Trophoblast cell (in vitro differentiated cells and primary cell): ENCODE measurements at regions not wholly inside any gene's neighbourhood (a gene's known extent, or its start where the extent isn't known, plus 50 kb on each side); places are given as distances from the start of the nearest gene placed in this dataset.
A peak's percentile ranks its signal among the peaks of the same experiment; 100 is the strongest.

ENCODE experiments used
- DNase-seq, 2 donors: peaks; one replicate each; pipeline ENCODE4 v3.0.0-alpha.2; 2016
- H2AFZ ChIP-seq: 2 replicates; pipeline ENCODE4 v1.6.1; 2013; ENCODE audit warnings: low read length, moderate library complexity, mild to moderate bottlenecking; ENCODE audit not compliant: insufficient read depth, poor library complexity
- H2AK5ac ChIP-seq: 2 replicates; pipeline ENCODE4 v1.6.1; 2013; ENCODE audit warnings: mild to moderate bottlenecking, low read length
- H2BK120ac ChIP-seq: 2 replicates; pipeline ENCODE4 v1.6.1; 2013; ENCODE audit warnings: low read length, mild to moderate bottlenecking, moderate library complexity; ENCODE audit not compliant: insufficient read depth, poor library complexity
- H2BK12ac ChIP-seq: 2 replicates; pipeline ENCODE4 v1.6.1; 2013; ENCODE audit warnings: mild to moderate bottlenecking, low read length, moderate library complexity
- H2BK5ac ChIP-seq: 2 replicates; pipeline ENCODE4 v1.6.1; 2013; ENCODE audit warnings: low read length, low read depth, moderate library complexity, mild to moderate bottlenecking; ENCODE audit not compliant: poor library complexity
- H3K14ac ChIP-seq: 2 replicates; pipeline ENCODE4 v1.6.1; 2013; ENCODE audit warnings: mild to moderate bottlenecking, low read length
- H3K18ac ChIP-seq: 2 replicates; pipeline ENCODE4 v1.6.1; 2013; ENCODE audit warnings: mild to moderate bottlenecking, low read length
- H3K23ac ChIP-seq: 2 replicates; pipeline ENCODE4 v1.6.1; 2013; ENCODE audit warnings: low read length
- H3K27ac ChIP-seq: 2 replicates; pipeline ENCODE4 v1.5.1; 2013; ENCODE audit warnings: low read depth, mild to moderate bottlenecking, inconsistent platforms, low read length, moderate library complexity
- H3K27me3 ChIP-seq: 2 replicates; pipeline ENCODE4 v1.6.1; 2013; ENCODE audit warnings: inconsistent platforms, mild to moderate bottlenecking, low read length, moderate library complexity; ENCODE audit not compliant: insufficient read depth
- H3K36me3 ChIP-seq, 2 experiments: 1 replicate in 1 of 2; 2 replicates in 1 of 2; pipeline ENCODE4 v1.6.1; 2013; ENCODE audit warnings: low read length in 2 of 2, mild to moderate bottlenecking in 2 of 2, moderate library complexity in 1 of 2; ENCODE audit not compliant: insufficient read depth in 2 of 2, control insufficient read depth in 1 of 2
- H3K4ac ChIP-seq: 2 replicates; pipeline ENCODE4 v1.6.1; 2013; ENCODE audit warnings: low read depth, mild to moderate bottlenecking, low read length, moderate library complexity
- H3K4me1 ChIP-seq, 2 experiments: 1 replicate in 1 of 2; 2 replicates in 1 of 2; pipeline ENCODE4 v1.6.1; 2013; ENCODE audit warnings: low read length in 2 of 2, mild to moderate bottlenecking in 2 of 2, moderate library complexity in 1 of 2; ENCODE audit not compliant: insufficient read depth in 2 of 2, control insufficient read depth in 1 of 2
- H3K4me2 ChIP-seq: 2 replicates; pipeline ENCODE4 v1.6.1; 2013; ENCODE audit warnings: inconsistent platforms, mild to moderate bottlenecking, low read length, moderate library complexity
- H3K4me3 ChIP-seq: 2 replicates; pipeline ENCODE4 v1.5.1; 2013; ENCODE audit warnings: mild to moderate bottlenecking, low read depth, low read length, inconsistent platforms
- H3K79me1 ChIP-seq: one replicate; pipeline ENCODE4 v1.6.1; 2013; ENCODE audit warnings: low read length
- H3K79me2 ChIP-seq: 2 replicates; pipeline ENCODE4 v1.6.1; 2013; ENCODE audit warnings: low read length, mild to moderate bottlenecking; ENCODE audit not compliant: control insufficient read depth, insufficient read depth, poor library complexity
- H3K9ac ChIP-seq: 2 replicates; pipeline ENCODE4 v1.6.1; 2013; ENCODE audit warnings: mild to moderate bottlenecking, low read length
- H3K9me3 ChIP-seq: 2 replicates; pipeline ENCODE4 v1.6.1; 2013; ENCODE audit warnings: low read depth, mild to moderate bottlenecking, control low read depth, inconsistent platforms, low read length; ENCODE audit not compliant: insufficient read depth
- H4K12ac ChIP-seq: 2 replicates; pipeline ENCODE4 v1.6.1; 2013; ENCODE audit warnings: low read depth, mild to moderate bottlenecking, low read length, moderate library complexity
- H4K8ac ChIP-seq: 2 replicates; pipeline ENCODE4 v1.6.1; 2013; ENCODE audit warnings: low read depth, mild to moderate bottlenecking, low read length, moderate library complexity
- H4K91ac ChIP-seq: one replicate; pipeline ENCODE4 v1.6.1; 2013; ENCODE audit warnings: low read depth, mild to moderate bottlenecking, low read length, moderate library complexity
- WGBS: extraction: QIAGEN DNeasy Blood & Tissue Kit; methylation state at CpG from one replicate; pipeline ENCODE4 v1.1.7; 2013; ENCODE audit warnings: missing lambda C conversion rate; ENCODE audit not compliant: insufficient read length, insufficient coverage; ENCODE audit errors: extremely low coverage; 5-methylcytosine and 5-hydroxymethylcytosine counted together

DNA sequence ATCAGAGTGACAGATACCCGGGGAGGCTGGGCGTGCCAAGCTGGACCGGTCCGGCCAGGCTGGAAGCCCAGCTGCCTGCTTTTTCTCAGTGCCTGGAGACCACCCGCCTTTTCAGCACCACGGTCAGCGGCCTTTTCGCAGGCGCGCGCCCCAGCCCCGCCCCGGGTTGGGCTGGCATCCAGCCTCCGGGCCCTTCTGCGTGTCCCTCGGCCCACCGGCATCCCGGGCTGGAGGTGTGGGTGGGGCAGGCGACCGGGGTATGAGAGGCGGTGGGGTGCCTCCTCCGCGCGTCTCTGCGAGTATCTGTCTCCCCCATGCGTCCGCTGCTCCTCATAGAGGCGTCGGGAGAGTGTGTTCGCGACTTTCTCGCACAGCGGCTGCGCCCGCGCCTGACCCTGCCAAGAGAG is 102.5 kb downstream of the MRM1 start:
- WGBS, result no CpG with 5 or more reads among the region's 36 CpGs
- Histone ChIP-seq H3K14ac (no peak overlapping the region), H3K9me3 (peaks cover 3% of the 10 kb centered on the region), H4K8ac (no peak overlapping the region), H3K27ac (no peak overlapping the region), H2BK5ac (no peak overlapping the region), H3K23ac (no peak overlapping the region), H3K27me3 (no peaks in the 10 kb centered on the region), H3K79me2 (no peaks in the 10 kb centered on the region), H2BK12ac (no peak overlapping the region), H3K4me2 (peak overlapping the region; percentile 67), H2AFZ (no peak overlapping the region), H2AK5ac (no peak overlapping the region), H3K4me1 (peaks cover 0 to 3% of the 10 kb centered on the region in 2 experiments), H3K4ac (no peak overlapping the region), H3K4me3 (peak overlapping the region; percentile 35), H4K91ac (no peak overlapping the region), H4K12ac (no peak overlapping the region), H3K79me1 (no peaks in the 10 kb centered on the region), H3K36me3 (no peaks in the 10 kb centered on the region), H3K9ac (no peak overlapping the region), H3K18ac (no peak overlapping the region), H2BK120ac (no peak overlapping the region)
- peak; percentile 14 to 80 for DNase-seq

DNA sequence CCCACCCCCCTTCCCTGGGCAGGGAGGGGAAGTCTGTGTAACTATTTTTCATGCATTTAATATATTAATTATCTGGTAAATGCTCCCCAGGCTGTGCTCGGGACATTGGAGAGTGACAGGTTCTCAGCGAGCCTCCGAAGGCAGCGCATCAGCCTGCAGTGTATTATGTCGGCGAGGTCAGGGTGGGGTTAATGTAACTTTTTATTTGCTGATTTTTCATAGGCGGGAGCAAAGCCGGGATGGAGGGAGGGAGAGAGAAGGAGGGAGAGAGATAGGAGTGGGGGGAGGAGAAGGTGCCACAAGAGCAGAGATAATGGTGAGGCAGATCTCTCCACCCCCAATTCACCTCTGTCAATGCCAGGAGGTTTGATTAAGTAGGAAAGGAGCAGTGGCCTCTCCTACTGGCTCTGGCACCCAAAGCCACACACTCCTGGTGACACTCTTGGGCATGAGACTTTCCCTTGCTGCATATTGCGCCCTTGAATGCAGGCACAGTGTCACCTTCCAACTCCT is 104.0 kb downstream of the MRM1 start:
- Histone ChIP-seq H4K8ac (no peak overlapping the region), H3K79me1 (no peaks in the 10 kb centered on the region), H4K12ac (no peak overlapping the region), H3K27ac (no peak overlapping the region), H2BK5ac (no peak overlapping the region), H3K18ac (no peak overlapping the region), H3K4me3 (no peak overlapping the region), H3K9ac (no peak overlapping the region), H2AK5ac (no peak overlapping the region), H3K27me3 (no peaks in the 10 kb centered on the region), H3K4ac (no peak overlapping the region), H3K9me3 (peaks cover 3% of the 10 kb centered on the region), H3K79me2 (no peaks in the 10 kb centered on the region), H3K4me1 (peaks cover 0 to 3% of the 10 kb centered on the region in 2 experiments), H2AFZ (no peak overlapping the region), H2BK12ac (no peak overlapping the region), H2BK120ac (no peak overlapping the region), H3K14ac (no peak overlapping the region), H3K4me2 (no peak overlapping the region), H3K36me3 (no peaks in the 10 kb centered on the region), H3K23ac (no peak overlapping the region), H4K91ac (no peak overlapping the region)
- no CpG with 5 or more reads among the region's 9 CpGs for WGBS
- DNase-seq, result no peak

DNA sequence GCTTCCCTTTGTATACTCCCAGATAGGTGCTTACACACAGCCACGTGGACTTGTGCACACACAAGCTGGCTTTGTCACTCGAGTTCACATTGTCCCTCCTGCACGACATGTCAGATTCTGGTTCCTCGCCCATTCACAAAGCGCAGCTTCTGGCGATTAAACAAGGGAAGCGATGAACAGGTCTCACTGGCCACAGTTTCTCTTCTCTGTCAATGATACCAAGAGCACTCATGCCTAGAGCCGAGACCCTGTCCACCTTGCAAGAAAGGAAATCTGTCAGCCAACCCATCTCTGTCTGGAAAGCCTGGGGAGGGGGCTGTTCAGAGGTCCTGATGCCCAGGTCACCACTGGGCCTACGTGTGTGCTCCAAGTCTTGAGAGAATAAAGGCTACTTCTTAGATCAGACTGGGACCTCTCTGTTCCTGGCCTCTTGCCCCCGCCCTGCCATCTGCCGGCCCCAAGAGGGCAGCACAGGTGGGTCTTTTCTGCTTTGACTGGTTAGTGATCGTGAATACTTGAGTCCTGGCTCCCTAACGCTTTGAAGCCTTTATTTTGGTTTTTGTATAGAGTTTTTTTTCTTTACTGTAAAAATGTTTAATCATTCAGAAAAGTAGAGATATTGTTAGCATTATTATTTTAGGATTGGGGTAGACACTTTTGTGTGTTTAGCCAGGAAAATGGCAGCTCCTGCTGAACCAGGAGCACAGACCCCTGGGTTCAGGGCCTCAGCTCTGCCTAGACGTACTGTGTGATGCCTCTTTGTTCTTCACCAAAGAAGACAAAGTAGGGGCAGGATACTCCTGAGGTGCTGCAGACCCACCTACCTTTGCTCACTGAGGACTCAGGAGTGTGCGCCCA is 104.7 kb downstream of the MRM1 start:
- Histone ChIP-seq H3K23ac (no peak overlapping the region), H2BK12ac (no peak overlapping the region), H4K12ac (no peak overlapping the region), H3K79me2 (no peaks in the 10 kb centered on the region), H3K79me1 (no peaks in the 10 kb centered on the region), H3K14ac (no peak overlapping the region), H2BK120ac (no peak overlapping the region), H3K9ac (no peak overlapping the region), H3K9me3 (peaks cover 3% of the 10 kb centered on the region), H4K8ac (no peak overlapping the region), H3K27me3 (no peaks in the 10 kb centered on the region), H3K4me2 (no peak overlapping the region), H3K4ac (no peak overlapping the region), H2AK5ac (no peak overlapping the region), H2AFZ (no peak overlapping the region), H2BK5ac (no peak overlapping the region), H4K91ac (no peak overlapping the region), H3K18ac (no peak overlapping the region), H3K4me3 (no peak overlapping the region), H3K36me3 (no peaks in the 10 kb centered on the region), H3K27ac (no peak overlapping the region), H3K4me1 (peaks cover 0 to 3% of the 10 kb centered on the region in 2 experiments)
- peak; percentile 18 to 46 for DNase-seq
- WGBS, result no CpG with 5 or more reads among the region's 15 CpGs

DNA sequence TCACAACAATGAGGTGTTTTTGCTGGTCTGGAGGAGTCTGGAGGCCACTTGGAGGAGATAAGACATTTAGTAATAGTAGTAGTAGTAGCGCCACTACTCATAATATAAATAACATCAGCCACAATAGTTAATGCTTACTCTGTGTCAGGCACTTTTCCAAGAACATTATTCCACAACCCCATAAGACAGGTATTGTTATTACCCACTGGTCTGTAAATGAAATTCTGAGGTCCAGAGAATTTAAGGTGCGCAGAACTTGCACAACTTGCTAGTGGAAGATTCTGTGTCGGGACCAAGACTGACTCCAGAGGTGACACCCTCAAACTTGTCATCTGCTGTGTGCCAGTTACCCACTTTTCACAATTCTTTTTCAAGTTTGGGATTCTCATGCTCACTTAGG is 106.5 kb downstream of the MRM1 start:
- no peak overlapping the region for H3K23ac ChIP-seq
- H3K27me3 ChIP-seq, result no peaks in the 10 kb centered on the region
- H3K4me3 ChIP-seq, result no peak overlapping the region
- no peak overlapping the region for H2AFZ ChIP-seq
- H3K79me2 ChIP-seq, result no peaks in the 10 kb centered on the region
- no peak for DNase-seq
- H3K79me1 ChIP-seq, result no peaks in the 10 kb centered on the region
- H3K18ac ChIP-seq, result no peak overlapping the region
- no peak overlapping the region for H3K4ac ChIP-seq
- peaks cover 0 to 3% of the 10 kb centered on the region in 2 experiments for H3K4me1 ChIP-seq
- H3K9ac ChIP-seq, result no peak overlapping the region
- H3K9me3 ChIP-seq, result peaks cover 3% of the 10 kb centered on the region
- H4K91ac ChIP-seq, result no peak overlapping the region
- no peak overlapping the region for H3K14ac ChIP-seq
- no peak overlapping the region for H2BK5ac ChIP-seq
- no peak overlapping the region for H4K12ac ChIP-seq
- H4K8ac ChIP-seq, result no peak overlapping the region
- WGBS, result no CpG with 5 or more reads among the region's 3 CpGs
- H2AK5ac ChIP-seq, result no peak overlapping the region
- H3K36me3 ChIP-seq, result no peaks in the 10 kb centered on the region
- no peak overlapping the region for H2BK12ac ChIP-seq
- no peak overlapping the region for H2BK120ac ChIP-seq
- no peak overlapping the region for H3K27ac ChIP-seq
- H3K4me2 ChIP-seq, result no peak overlapping the region
